Hepatocyte (in vitro differentiated cells): ENCODE measurements at regions not wholly inside any gene's neighbourhood (a gene's known extent, or its start where the extent isn't known, plus 50 kb on each side); places are given as distances from the start of the nearest gene placed in this dataset.

ENCODE experiments used
- DNase-seq: peaks from one replicate; pipeline ENCODE4 v3.0.0-alpha.2; 2016; ENCODE audit warnings: low spot score
- H2AFZ ChIP-seq: fragments of 200-600 bp; sonication (generic); 2 replicates; pipeline ENCODE4 v1.6.0; 2016; ENCODE audit warnings: antibody characterized with exemption, mild to moderate bottlenecking
- H3K27ac ChIP-seq: fragments of 200-600 bp; sonication (generic); 2 replicates; pipeline ENCODE4 v1.5.1; 2016; ENCODE audit warnings: mild to moderate bottlenecking
- H3K27me3 ChIP-seq: fragments of 200-600 bp; sonication (generic); 2 replicates; pipeline ENCODE4 v1.6.1; 2016
- H3K36me3 ChIP-seq: fragments of 200-600 bp; sonication (generic); replicated peaks from 2 replicates; pipeline ENCODE4 v1.5.1; 2016; ENCODE audit warnings: low read depth; ENCODE audit not compliant: insufficient read depth
- H3K4me1 ChIP-seq: fragments of 200-600 bp; sonication (generic); 2 replicates; pipeline ENCODE4 v1.5.1; 2016; ENCODE audit warnings: mild to moderate bottlenecking, moderate library complexity; ENCODE audit not compliant: insufficient read depth
- H3K4me2 ChIP-seq: fragments of 200-600 bp; sonication (generic); 2 replicates; pipeline ENCODE4 v1.6.0; 2016
- H3K4me3 ChIP-seq: fragments of 200-600 bp; sonication (generic); 2 replicates; pipeline ENCODE4 v1.5.1; 2016; ENCODE audit warnings: mild to moderate bottlenecking
- H3K79me2 ChIP-seq: fragments of 200-600 bp; sonication (generic); 2 replicates; pipeline ENCODE4 v1.6.0; 2017; ENCODE audit warnings: mild to moderate bottlenecking
- H3K9me2 ChIP-seq: fragments of 200-600 bp; sonication (generic); replicated peaks from 2 replicates; pipeline ENCODE4 v1.6.0; 2017; ENCODE audit warnings: mild to moderate bottlenecking; ENCODE audit not compliant: insufficient read depth
- H3K9me3 ChIP-seq: fragments of 200-600 bp; sonication (generic); 2 replicates; pipeline ENCODE4 v1.5.1; 2016; ENCODE audit warnings: low read depth, mild to moderate bottlenecking
- H4K20me1 ChIP-seq: fragments of 200-600 bp; sonication (generic); 2 replicates; pipeline ENCODE4 v1.6.0; 2016; ENCODE audit warnings: mild to moderate bottlenecking; ENCODE audit not compliant: insufficient read depth, poor library complexity, severe bottlenecking
- CTCF ChIP-seq: fragments of 200-600 bp; sonication (generic); IDR thresholded peaks from 2 replicates; pipeline ENCODE4 v1.5.1; 2016; ENCODE audit warnings: antibody characterized with exemption, mild to moderate bottlenecking; ENCODE audit not compliant: poor library complexity
- EZH2 ChIP-seq: fragments of 200-600 bp; sonication (generic); IDR thresholded peaks from 2 replicates; pipeline ENCODE4 v1.6.1; 2016; ENCODE audit warnings: antibody characterized with exemption, mild to moderate bottlenecking, borderline replicate concordance
- EZH2phosphoT487 ChIP-seq: fragments of 200-600 bp; sonication (generic); IDR thresholded peaks from one replicate; pipeline ENCODE4 v1.6.1; 2018; ENCODE audit warnings: antibody characterized with exemption, mild to moderate bottlenecking, low read depth, moderate library complexity; ENCODE audit not compliant: unreplicated experiment, severe bottlenecking
- WGBS: methylation state at CpG from one replicate; pipeline ENCODE4 v1.1.6; 2016; ENCODE audit warnings: low lambda C conversion rate; ENCODE audit errors: missing lambda C conversion rate; 5-methylcytosine and 5-hydroxymethylcytosine counted together

- no peaks in the 10 kb centered on the region for H4K20me1 ChIP-seq
- no peaks in the 10 kb centered on the region for H3K79me2 ChIP-seq
- TF ChIP-seq EZH2, result no peak
- no peak for TF ChIP-seq CTCF
- TF ChIP-seq EZH2phosphoT487, result no peak
- H3K4me1 ChIP-seq, result no peaks in the 10 kb centered on the region
- no peak overlapping the region for H3K27ac ChIP-seq
- H3K4me3 ChIP-seq, result no peak overlapping the region
- no peak overlapping the region for H3K4me2 ChIP-seq
- 88% methylated on average over 15 of the region's 15 CpGs for WGBS
- H2AFZ ChIP-seq, result no peak overlapping the region
- DNase-seq, result no peak
- H3K27me3 ChIP-seq, result peaks cover 5% of the 10 kb centered on the region
- H3K36me3 ChIP-seq, result no peaks in the 10 kb centered on the region
- H3K9me2 ChIP-seq, result no peaks in the 10 kb centered on the region
- H3K9me3 ChIP-seq, result peaks cover under 1% of the 10 kb centered on the region
Observed at GRCh38 chr13:111926501-111927180, 140.3 kb upstream of the SOX1 start.

- no peak overlapping the region for H3K4me2 ChIP-seq
- no peak for TF ChIP-seq CTCF
- TF ChIP-seq EZH2, result no peak
- no peak for TF ChIP-seq EZH2phosphoT487
- no peaks in the 10 kb centered on the region for H3K27me3 ChIP-seq
- H4K20me1 ChIP-seq, result no peaks in the 10 kb centered on the region
- no peak overlapping the region for H2AFZ ChIP-seq
- H3K4me1 ChIP-seq, result no peaks in the 10 kb centered on the region
- no peak overlapping the region for H3K4me3 ChIP-seq
- H3K36me3 ChIP-seq, result no peaks in the 10 kb centered on the region
- no peak for DNase-seq
- H3K9me2 ChIP-seq, result no peaks in the 10 kb centered on the region
- no peaks in the 10 kb centered on the region for H3K79me2 ChIP-seq
- 92% methylated on average over 12 of the region's 12 CpGs for WGBS
- H3K9me3 ChIP-seq, result peaks cover 5% of the 10 kb centered on the region
- H3K27ac ChIP-seq, result no peak overlapping the region
Observed at GRCh38 chr13:111927181-111927540, 139.8 kb upstream of the SOX1 start.

- no peaks in the 10 kb centered on the region for H3K27me3 ChIP-seq
- H4K20me1 ChIP-seq, result no peaks in the 10 kb centered on the region
- no peaks in the 10 kb centered on the region for H3K79me2 ChIP-seq
- no peak for DNase-seq
- WGBS, result 92% methylated on average over 8 of the region's 8 CpGs
- H3K4me2 ChIP-seq, result no peak overlapping the region
- no peak overlapping the region for H3K4me3 ChIP-seq
- no peak overlapping the region for H2AFZ ChIP-seq
- no peaks in the 10 kb centered on the region for H3K9me2 ChIP-seq
- H3K27ac ChIP-seq, result no peak overlapping the region
- peaks cover 6% of the 10 kb centered on the region for H3K9me3 ChIP-seq
- no peaks in the 10 kb centered on the region for H3K36me3 ChIP-seq
- H3K4me1 ChIP-seq, result no peaks in the 10 kb centered on the region
- TF ChIP-seq CTCF (no peak), EZH2phosphoT487 (no peak), EZH2 (no peak)
Observed at GRCh38 chr13:111929036-111929616, 137.8 kb upstream of the SOX1 start.
